Suppressor macrophage treated with lipopolysaccharide for 1 hour (primary cell): ENCODE measurements at regions not wholly inside any gene's neighbourhood (a gene's known extent, or its start where the extent isn't known, plus 50 kb on each side); places are given as distances from the start of the nearest gene placed in this dataset.
A peak's percentile ranks its signal among the peaks of the same experiment; 100 is the strongest.
"Not testable (repeated sequence)": the region's sequence is repeated elsewhere in the genome, so short reads cannot be mapped to it uniquely, and the experiment has no call there.

Experiments used
- DNase-seq, 3 donors: peaks; one replicate each; pipeline ENCODE4 v3.0.0-alpha.2; 2020 to 2022

GRCh38 chr4:122973465-122973864, 51.1 kb upstream of the NUDT6 start:
- no peak for DNase-seq

DNA sequence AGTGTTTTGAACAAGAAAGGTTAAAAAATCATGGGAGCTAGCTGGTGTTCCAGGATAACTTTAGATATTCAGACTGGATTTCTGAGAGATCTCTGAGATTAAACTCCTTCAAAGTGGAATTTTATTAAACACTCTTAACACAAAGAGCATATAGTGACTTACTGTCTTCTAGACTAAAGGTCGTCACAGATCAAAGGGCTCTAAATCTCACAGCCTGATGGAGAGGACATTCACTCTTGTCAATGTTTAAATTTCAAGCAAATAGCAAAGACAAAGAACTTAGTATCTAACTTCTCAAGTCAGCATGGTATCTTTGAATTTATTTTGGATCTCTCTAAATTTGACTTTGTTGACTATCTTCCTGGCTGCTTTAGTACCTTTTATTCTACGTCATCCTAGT, 53.7 kb upstream of the NUDT6 start:
- no peak for DNase-seq

DNA sequence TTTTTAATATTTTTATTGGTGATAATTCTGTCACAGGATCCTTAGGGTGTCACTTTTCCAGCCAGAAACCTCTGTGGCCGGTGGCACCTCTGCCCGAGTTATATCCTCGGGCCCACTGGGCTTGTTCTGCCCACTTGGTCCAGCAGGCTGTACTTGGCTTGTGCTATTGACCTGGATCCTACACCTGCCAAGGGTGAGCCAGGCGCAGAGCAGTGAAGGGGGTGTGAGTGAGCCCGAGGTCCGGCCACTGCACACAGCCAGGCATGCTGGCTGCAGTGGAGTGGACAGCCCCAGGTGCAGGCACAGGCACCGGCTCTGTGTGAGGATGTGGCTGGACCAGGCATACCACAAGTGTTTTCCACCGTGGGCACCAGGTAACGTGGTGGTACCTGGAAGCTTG, 54.7 kb upstream of the NUDT6 start:
- no peak for DNase-seq

DNA sequence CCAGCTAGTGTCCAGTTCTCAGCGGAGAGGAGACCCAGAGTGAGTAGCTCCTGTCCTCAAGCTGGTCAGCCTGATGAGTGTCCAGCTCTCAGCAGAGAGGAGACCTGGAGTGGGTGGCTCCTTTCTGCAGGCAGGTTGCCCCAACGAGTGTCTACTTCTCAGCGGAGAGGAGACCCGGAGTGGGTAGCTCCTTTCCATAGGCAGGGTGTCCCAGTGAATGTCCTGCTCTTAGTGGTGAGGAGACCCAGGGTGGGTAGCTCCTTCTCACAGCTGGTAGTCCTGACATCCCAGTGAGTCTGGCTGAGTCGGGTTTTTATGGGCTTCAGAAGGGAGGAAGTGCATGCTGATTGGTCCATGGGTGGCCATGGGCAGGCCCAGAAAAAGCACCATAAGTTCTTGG, 55.7 kb upstream of the NUDT6 start:
- no peak for DNase-seq

GRCh38 chr4:122978789-122979188, 56.4 kb upstream of the NUDT6 start:
- DNase-seq: no peak

GRCh38 chr4:122980860-122981259, 58.5 kb upstream of the NUDT6 start:
- no peak for DNase-seq

- DNase-seq: no peak
Measured at GRCh38 chr4:122988696-122989095, 66.3 kb upstream of the NUDT6 start.

- DNase-seq: no peak
Measured at GRCh38 chr4:122990891-122991290, 68.5 kb upstream of the NUDT6 start.

GRCh38 chr4:122992057-122992456, 69.7 kb upstream of the NUDT6 start:
- no peak for DNase-seq

DNA sequence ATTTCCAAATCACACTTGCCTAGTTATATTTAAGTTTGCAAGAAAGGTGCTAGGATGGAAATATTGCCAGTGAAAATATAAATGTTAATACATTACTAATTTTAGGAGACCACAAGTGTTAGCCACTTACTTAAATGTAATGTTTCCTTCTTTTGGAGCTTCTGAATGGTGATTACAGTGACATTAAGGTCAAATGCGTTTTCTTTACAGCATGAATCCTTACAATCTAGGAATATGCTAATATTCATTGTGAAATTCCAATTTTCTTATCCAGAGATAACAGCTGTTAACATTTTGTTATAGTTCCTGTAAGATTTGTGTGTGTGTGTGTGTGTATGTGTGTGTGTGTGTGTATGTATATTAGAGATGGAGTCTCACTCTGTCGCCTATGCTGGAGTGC, 70.2 kb upstream of the NUDT6 start:
- DNase-seq: no peak

DNA sequence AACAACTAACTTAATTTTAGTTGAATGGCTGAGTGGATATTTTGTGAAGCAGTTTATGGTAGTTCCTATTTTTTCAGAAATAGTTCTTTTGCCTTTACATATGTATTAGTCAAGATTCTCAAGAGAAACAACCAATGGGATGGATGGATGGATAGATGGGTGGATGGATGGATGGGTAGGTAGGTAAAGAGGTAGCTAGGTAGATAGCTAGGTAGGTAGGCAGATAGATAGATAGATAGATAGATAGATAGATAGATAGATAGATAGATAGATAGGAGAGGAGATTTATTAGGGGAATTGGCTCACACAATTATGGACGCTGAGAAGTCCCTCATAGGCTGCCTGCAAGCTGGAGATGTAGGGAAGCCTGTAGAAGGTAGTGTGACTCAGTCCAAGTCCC, 74.0 kb upstream of the NUDT6 start:
- DNase-seq: no peak

DNA sequence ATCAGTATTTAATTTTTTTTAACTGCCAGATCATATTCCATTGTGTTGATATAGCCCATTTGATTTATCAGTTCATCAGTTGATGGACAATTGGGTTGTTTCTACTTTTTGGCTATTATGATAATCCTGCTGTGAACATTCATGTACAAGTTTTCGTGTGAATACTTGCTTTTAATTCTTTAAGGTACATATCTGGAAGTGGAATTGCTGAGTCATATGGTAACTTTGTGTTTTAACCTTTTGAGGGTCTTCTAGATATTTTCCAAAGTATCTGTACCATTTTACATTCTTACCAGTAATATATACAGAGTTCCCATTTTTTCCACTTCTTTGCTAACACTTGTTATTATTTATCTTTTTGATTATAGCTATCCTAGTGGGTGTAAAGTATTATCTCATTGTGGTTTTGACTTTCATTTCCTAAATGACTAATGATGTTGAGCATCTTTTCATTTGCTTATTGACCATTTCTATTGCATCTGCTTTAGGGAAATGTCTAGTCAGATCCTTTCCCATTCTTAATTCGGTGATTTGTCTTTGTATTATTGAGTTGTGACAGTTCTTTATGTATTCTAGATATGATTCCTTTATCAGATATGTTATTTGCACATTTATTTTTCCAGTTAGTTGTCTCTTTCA, 75.2 kb upstream of the NUDT6 start:
- DNase-seq: peak in 2 of 3 donors; percentile 2 to 40

DNA sequence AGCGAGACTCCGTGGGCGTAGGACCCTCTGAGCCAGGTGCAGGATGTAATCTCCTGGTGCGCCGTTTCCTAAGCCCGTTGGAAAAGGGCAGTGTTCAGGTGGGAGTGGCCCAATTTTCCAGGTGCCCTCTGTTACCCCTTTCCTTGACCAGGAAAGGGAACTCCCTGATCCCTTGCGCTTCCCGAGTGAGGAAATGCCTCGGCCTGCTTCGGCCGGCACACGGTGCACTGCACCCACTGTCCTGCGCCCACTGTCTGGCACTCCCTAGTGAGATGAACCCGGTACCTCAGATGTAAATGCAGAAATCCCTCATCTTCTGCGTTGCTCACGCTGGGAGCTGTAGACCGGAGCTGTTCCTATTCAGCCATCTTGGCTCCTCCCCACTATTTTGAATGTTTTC, 81.7 kb upstream of the NUDT6 start:
- DNase-seq: not testable (repeated sequence)

DNA sequence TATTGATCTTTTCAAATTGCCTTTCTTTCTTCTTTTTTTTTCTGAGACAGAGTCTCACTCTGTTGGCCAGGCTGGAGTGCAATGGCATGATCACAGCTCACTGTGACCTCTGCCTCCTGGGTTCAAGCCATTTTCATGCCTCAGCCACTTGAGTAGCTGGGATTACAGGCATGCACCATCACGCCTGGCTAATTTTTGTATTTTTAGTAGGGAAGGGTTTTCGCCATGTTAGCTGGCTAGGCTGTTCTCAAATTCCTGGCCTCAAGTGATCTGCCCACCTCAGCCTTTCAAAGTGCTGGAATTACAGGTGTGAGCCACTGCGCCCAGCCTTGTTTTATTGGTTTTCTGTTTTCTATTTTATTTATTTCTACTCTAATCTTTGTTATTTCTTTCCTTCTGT, 82.7 kb upstream of the NUDT6 start:
- DNase-seq: not testable (repeated sequence)

- DNase-seq: no peak
Measured at GRCh38 chr4:123007679-123008078, 85.3 kb upstream of the NUDT6 start.

DNA sequence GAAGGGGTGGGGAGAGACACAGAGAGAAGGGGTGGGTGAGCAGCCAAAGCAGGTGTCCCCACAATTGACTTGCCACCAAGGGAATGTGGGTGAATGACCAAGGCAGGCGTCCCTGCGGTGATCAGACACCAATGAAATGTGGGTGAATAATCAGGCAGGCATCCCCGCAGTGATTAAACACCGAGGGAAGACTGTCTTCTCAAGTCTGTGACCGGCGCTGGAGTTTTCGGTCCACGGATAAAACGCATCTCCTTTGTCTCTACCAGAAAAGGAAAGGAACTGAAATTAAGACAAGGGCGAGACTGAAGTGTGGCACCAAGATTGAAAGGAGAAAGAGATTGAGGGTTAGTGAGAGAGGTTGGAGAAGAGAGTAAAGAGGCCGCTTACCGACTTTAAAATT, 90.0 kb upstream of the NUDT6 start:
- not testable (repeated sequence) for DNase-seq

GRCh38 chr4:123014038-123014437, 91.6 kb upstream of the NUDT6 start:
- no peak for DNase-seq

- DNase-seq: no peak
Measured at GRCh38 chr4:123017078-123017477, 94.7 kb upstream of the NUDT6 start.

DNA sequence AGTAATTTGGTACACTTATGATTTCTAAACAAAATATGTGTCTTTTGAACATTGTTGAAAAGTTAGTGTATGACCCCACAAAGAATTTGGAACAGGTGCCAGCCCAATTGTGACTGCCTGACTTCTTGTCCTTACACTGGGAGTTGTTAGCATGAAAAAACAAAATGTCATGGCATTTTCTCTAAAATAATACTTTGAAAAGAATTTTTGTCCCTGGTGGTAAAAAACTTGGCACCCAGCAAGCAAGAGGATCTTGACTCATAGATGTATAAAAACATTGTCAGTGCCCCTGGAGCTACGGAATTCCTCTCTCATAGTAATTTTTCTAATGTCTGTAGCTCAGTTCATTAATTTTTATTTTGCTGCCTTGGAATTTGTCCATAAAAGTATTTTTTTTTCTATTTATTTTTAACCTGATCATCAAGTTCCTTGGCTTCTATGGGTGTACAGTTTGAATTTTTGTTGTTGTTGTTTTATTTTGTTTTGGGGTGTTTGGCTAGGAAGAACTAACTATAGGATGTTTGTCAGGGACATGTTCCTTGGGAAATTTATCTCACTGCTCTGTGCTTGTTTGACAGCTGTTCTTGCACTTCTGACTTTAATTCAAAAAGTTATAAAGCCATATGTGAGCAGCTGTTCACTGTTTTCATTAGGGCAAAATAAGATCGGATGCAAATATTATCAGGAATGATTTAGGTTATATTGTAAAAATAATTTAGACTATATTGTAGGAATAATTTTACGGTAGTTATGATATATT, 95.4 kb upstream of the NUDT6 start:
- no peak for DNase-seq

DNA sequence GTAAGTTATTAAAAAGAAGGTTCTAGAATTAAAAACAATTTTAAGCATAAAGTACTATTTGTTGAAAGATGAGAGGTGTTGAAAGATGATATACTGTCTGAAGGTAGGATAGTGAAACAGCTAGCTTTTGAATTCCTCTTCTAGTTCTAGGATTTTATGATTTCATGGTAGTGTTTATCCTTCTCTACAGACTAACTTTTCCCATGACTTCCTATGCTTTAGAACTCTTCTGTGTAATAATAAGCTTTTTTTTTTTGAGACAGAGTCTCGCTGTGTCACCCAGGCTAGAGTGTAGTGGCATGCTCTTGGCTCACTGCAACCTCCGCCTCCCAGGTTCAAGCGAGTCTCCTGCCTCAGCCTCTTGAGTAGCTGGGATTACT, 96.0 kb upstream of the NUDT6 start:
- DNase-seq: no peak

- DNase-seq: no peak
Measured at GRCh38 chr4:123020285-123020684, 97.9 kb upstream of the NUDT6 start.

DNA sequence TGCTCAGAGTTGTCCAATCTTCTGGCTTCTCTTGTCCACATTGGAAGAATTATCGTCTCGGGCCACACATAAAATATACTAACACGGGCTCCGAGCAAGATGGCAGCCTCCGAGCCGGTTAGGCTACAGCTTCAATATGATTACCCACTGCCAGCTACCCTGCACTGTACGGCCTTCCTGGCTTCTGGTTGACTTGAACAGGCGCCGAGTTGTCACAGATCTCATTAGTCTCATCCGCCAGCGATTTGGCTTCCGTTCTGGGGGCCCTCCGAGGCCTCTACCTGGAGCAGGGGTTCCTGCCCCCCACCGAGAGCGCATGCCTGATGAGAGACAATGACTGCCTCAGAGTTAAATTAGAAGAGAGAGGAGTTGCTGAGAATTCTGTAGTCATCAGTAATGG, 101.2 kb upstream of the NUDT6 start:
- no peak for DNase-seq

DNA sequence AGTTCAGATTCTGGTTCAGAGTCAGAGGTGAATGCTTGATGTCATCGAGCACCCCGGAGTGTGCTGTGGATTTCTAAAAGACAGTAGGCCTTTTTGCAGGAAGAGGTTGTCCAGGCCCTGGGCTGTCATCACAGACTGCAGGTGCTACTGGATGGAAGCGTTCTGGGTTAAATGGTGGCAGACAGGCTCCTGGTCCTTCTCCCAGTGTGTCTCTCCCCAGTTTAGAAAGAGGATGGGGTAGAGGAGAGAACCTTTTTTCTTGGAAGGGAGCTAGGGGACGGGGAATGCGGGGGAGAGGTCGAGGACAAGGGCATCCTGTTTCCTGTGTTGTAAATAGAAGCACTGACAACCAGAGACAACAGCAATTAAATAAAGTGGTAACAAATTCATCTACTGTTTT, 102.3 kb upstream of the NUDT6 start:
- DNase-seq: no peak

GRCh38 chr4:123025398-123025797, 103.0 kb upstream of the NUDT6 start:
- no peak for DNase-seq

DNA sequence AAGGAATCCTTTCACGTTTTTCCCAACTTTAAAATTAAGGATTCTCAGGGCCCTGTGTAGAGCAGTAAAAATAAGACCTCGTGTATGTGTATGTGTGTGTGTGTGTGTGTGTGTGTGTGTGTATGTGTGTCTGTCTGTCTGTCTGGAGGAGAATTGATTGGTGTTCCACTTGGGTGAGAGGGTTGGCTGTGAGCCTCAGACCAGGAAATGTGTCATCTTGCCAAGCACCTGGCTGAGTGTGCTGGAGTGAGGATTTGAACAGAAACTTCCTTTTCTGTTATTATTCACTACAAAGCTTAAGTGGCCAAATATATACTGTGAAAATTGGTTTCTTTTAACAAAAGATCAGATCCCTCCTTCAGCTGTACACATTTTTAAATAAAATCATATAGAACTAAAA, 103.6 kb upstream of the NUDT6 start:
- not testable (repeated sequence) for DNase-seq
